Colonic mucosa (tissue), 4 donors: ENCODE measurements at regions not wholly inside any gene's neighbourhood (a gene's known extent, or its start where the extent isn't known, plus 50 kb on each side); places are given as distances from the start of the nearest gene placed in this dataset.
"Not testable (repeated sequence)": the region's sequence is repeated elsewhere in the genome, so short reads cannot be mapped to it uniquely, and the experiment has no call there.

Experiments
- DNase-seq: peaks from one replicate; pipeline ENCODE4 v3.0.0-alpha.2; 2020
- H3K27ac ChIP-seq: fragments of 200-600 bp; one replicate; pipeline ENCODE4 v1.8.0; 2021
- H3K27me3 ChIP-seq: fragments of 200-600 bp; one replicate; pipeline ENCODE4 v1.8.0; 2021
- H3K36me3 ChIP-seq: fragments of 200-600 bp; one replicate; pipeline ENCODE4 v1.8.0; 2021
- H3K4me1 ChIP-seq: fragments of 200-600 bp; one replicate; pipeline ENCODE4 v1.8.0; 2021; ENCODE audit warnings: mild to moderate bottlenecking
- H3K4me3 ChIP-seq: fragments of 200-600 bp; one replicate; pipeline ENCODE4 v1.8.0; 2021
- H3K9ac ChIP-seq, 2 donors: one replicate each; pipeline ENCODE4 v1.7.0; 2013; ENCODE audit warnings: control low read depth in 2 of 2, low read depth in 2 of 2, low read length in 2 of 2
- H3K9me3 ChIP-seq: fragments of 200-600 bp; one replicate; pipeline ENCODE4 v1.8.0; 2021
- intact Hi-C: fragments of 100-400 bp; cut with DNase I; formaldehyde crosslinking; loops from one replicate; pipeline ENCODE4 v1.14.1; 2022
- TF ChIP-seq, protein P1 (sequence below): fragments of 200-600 bp; IDR thresholded peaks from one replicate; pipeline ENCODE4 v1.8.0; 2022; ENCODE audit warnings: antibody characterized with exemption, mild to moderate bottlenecking
- donor health status: healthy.
- donor health status: DM: no; HTN: no; CAD: no.
- donor health status: DM: no; HTN: no; CAD: no.

DNA sequence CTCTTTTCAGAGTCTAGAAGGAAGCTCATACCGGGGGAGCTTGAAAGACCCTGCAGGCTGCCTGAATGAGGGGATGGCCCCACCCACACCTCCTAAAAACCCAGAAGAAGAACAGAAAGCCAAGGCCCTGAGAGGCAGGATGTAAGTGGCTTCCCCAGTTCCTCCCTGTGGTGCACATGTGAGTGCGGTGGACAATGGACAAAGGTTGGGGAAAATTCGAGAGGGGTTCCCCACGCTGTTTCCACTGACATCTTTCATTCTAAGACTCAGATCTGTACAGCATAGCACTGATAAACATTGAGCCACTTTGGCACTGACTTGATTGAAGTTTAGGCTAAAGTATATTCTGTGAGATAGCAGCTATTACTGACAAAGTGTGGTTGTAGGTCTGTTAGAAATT, 79.5 kb upstream of the UMPS start:
- no peak overlapping the region for H3K9ac ChIP-seq
- no peaks in the 10 kb centered on the region for H3K4me1 ChIP-seq
- H3K27me3 ChIP-seq = no peaks in the 10 kb centered on the region
- intact Hi-C loops = no loop called here
- no peaks in the 10 kb centered on the region for H3K36me3 ChIP-seq
- no peak for DNase-seq
- no peak overlapping the region for H3K4me3 ChIP-seq
- no peak overlapping the region for H3K27ac ChIP-seq
- TF ChIP-seq, protein P1, sequence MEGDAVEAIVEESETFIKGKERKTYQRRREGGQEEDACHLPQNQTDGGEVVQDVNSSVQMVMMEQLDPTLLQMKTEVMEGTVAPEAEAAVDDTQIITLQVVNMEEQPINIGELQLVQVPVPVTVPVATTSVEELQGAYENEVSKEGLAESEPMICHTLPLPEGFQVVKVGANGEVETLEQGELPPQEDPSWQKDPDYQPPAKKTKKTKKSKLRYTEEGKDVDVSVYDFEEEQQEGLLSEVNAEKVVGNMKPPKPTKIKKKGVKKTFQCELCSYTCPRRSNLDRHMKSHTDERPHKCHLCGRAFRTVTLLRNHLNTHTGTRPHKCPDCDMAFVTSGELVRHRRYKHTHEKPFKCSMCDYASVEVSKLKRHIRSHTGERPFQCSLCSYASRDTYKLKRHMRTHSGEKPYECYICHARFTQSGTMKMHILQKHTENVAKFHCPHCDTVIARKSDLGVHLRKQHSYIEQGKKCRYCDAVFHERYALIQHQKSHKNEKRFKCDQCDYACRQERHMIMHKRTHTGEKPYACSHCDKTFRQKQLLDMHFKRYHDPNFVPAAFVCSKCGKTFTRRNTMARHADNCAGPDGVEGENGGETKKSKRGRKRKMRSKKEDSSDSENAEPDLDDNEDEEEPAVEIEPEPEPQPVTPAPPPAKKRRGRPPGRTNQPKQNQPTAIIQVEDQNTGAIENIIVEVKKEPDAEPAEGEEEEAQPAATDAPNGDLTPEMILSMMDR = no peak
- H3K9me3 ChIP-seq = no peaks in the 10 kb centered on the region

DNA sequence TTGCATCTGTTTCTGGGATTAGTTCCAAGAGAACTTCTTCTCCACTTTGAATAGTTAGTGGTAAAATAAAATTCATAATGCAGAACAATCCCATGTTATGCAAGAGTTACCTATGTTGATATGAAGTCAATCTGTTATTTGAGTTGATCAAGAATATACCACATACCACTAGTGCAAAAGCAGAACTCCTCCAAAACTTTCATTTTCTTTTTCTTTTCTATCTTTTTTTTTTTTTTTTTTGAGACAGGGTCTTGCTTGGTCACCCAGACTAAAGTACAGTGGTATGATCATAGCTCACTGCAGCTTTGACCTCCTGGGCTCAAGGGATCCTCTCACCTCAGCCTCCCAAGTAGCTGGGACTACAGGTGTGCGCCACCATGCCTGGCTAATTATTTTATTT, 78.8 kb upstream of the UMPS start:
- H3K27ac ChIP-seq, H3K9ac ChIP-seq, H3K9me3 ChIP-seq, H3K4me1 ChIP-seq, H3K4me3 ChIP-seq, H3K27me3 ChIP-seq, H3K36me3 ChIP-seq, DNase-seq, intact Hi-C loops: not testable (repeated sequence)

DNA sequence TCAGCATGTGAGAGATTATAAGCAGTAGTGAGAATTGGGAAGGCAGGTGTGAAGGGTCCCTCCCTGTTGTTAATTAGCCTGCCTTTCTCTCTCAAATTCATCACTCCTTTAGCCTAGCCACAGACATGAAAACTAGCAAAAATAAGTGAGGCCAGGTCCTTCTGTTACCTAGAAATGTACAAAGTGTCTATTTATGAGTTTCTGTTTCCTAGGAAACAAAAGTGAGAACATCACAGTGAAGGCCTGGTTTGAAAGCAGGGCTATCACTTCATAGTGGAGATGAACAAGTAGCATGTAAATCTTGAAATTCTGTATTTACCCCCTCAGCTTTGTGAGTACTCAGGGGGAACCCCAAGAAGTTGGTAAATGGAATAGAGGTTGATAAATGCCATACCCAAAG, 78.2 kb upstream of the UMPS start:
- no peaks in the 10 kb centered on the region for H3K9me3 ChIP-seq
- no peak overlapping the region for H3K4me3 ChIP-seq
- no peaks in the 10 kb centered on the region for H3K36me3 ChIP-seq
- no peaks in the 10 kb centered on the region for H3K4me1 ChIP-seq
- H3K27ac ChIP-seq = no peak overlapping the region
- DNase-seq = no peak
- intact Hi-C loops = no loop called here
- H3K27me3 ChIP-seq = no peaks in the 10 kb centered on the region
- no peak overlapping the region for H3K9ac ChIP-seq
- TF ChIP-seq, protein P1 = no peak

DNA sequence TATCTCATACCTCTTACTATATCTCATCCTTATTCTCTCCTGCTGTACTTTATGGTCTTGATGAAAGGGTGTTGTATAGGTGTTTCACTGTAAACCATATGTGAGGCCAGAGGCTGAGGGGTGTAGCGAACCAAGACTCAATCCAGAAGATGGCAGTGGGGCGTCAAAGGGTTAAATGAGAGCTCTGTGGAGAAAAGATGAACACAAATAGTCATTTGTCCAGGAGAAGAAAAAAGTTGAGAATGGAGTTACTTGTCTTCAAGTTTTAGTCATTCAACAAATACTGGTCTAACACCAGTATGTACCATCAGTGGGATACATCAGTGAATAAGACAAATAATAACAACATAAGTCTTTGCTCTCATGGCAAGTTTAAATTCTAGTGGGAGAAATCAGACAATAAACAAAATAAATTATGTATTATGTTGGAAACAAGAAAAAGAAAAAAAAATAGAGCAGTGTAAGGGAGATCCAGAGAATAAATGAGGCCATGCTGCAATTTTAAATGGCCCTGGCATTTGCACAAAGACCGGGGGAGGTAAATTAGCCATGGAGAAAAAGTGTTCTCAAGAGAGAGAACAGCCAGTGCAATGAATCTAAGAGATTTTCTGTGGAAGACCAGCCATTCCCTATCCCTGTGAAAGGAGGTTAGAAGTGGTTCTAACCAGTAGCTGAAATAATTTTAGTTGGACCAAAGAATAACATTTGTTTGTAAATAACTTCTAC, 77.0 kb upstream of the UMPS start:
- no peaks in the 10 kb centered on the region for H3K4me1 ChIP-seq
- H3K9ac ChIP-seq = no peak overlapping the region
- no peaks in the 10 kb centered on the region for H3K27me3 ChIP-seq
- H3K36me3 ChIP-seq = no peaks in the 10 kb centered on the region
- H3K27ac ChIP-seq = no peak overlapping the region
- TF ChIP-seq, protein P1 = no peak
- no peaks in the 10 kb centered on the region for H3K9me3 ChIP-seq
- no peak overlapping the region for H3K4me3 ChIP-seq
- no peak for DNase-seq
- intact Hi-C loops = no loop called here

DNA sequence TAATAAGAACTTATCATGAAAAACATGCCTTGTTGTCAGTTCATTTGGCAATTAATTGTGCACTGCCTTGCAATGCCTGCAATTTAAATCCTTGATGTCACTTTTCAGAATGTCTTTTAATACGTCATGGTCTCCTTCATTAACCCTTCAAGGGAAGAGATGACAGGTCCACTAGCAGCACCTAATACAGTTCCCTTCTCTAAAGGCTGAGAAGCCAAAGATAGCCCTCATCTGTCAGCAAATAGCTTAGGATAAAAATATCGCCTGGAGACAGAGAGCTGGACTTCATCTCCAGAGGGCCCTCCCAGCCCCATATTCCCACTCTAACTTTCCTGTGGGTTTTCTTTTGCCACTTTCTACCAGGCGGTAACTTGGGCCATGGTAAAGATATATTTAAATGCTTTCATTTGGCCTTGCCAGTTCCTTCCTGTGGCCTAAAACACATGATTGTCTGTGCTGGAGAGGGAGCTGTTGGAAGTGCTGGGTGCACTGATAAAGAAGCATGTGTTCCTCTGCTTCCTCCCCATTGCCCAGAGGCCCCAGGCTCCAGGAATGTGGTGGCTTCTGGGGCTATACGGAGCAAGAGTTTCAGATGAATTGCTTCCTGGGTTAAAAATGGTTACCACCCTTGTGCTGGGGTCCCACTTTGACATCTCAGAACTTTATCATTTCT, 76.3 kb upstream of the UMPS start:
- no peak for DNase-seq
- intact Hi-C loops = no loop called here
- Histone ChIP-seq H3K9me3 (no peaks in the 10 kb centered on the region), H3K36me3 (no peaks in the 10 kb centered on the region), H3K27me3 (no peaks in the 10 kb centered on the region), H3K27ac (no peak overlapping the region), H3K4me1 (no peaks in the 10 kb centered on the region), H3K4me3 (no peak overlapping the region), H3K9ac (no peak overlapping the region)
- TF ChIP-seq, protein P1 = no peak

DNA sequence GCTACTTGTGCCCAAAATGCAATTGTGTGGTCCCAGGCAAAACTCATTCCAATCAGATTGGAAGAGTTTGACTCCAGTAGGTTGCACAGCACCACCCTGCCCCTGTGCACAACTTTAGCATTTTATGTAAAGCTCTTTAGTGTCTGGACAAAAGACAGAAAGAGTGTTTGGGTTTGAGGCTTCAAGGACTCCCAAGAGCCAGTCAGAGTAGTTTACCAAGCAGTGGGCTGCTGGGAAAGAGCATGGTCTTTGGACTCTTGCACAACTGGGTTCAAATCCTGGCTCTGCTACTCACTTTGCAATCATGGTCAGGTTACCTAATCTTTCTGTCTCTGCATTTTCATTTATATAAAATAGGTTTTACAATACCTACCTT, 75.8 kb upstream of the UMPS start:
- TF ChIP-seq, protein P1 = no peak
- Histone ChIP-seq H3K9me3 (no peaks in the 10 kb centered on the region), H3K4me3 (no peak overlapping the region), H3K27ac (no peak overlapping the region), H3K4me1 (no peaks in the 10 kb centered on the region), H3K27me3 (no peaks in the 10 kb centered on the region), H3K36me3 (no peaks in the 10 kb centered on the region), H3K9ac (no peak overlapping the region)
- intact Hi-C loops = no loop called here
- no peak for DNase-seq
